Natural killer cell treated with Interleukin-12 subunit alpha and Interleukin-12 subunit beta and Interleukin-15 and Interleukin-18, amount 100 ng/mL, for 72 hours (primary cell): ENCODE measurements at regions not wholly inside any gene's neighbourhood (a gene's known extent, or its start where the extent isn't known, plus 50 kb on each side); places are given as distances from the start of the nearest gene placed in this dataset.
A peak's percentile ranks its signal among the peaks of the same experiment; 100 is the strongest.
"Not testable (repeated sequence)": the region's sequence is repeated elsewhere in the genome, so short reads cannot be mapped to it uniquely, and the experiment has no call there.

Experiments used
- ATAC-seq, 2 donors: fragments of 150-1000 bp; cut with Tn5 transposase in 1 of 2; sonication (Bioruptor Pico), chemical (Tn5 transposase) in 1 of 2; 2 replicates each; pipeline ENCODE4 v1.10.0; 2021
- DNase-seq: peaks from one replicate; pipeline ENCODE4 v3.0.0; 2022; ENCODE audit warnings: low spot score
- H3K27ac Mint-ChIP-seq, 2 donors: 1 replicate in 1 of 2; 2 replicates in 1 of 2; pipeline ENCODE4 v1.8.0; 2022; ENCODE audit warnings: mixed read lengths in 2 of 2, mild to moderate bottlenecking in 1 of 2, moderate library complexity in 1 of 2
- H3K27me3 Mint-ChIP-seq, 2 donors: 1 replicate in 1 of 2; 2 replicates in 1 of 2; pipeline ENCODE4 v1.8.0; 2022; ENCODE audit warnings: mixed read lengths in 2 of 2
- H3K36me3 Mint-ChIP-seq: one replicate; pipeline ENCODE4 v1.8.0; 2022; ENCODE audit warnings: mixed read lengths
- H3K4me1 Mint-ChIP-seq, 2 donors: 1 replicate in 1 of 2; 2 replicates in 1 of 2; pipeline ENCODE4 v1.8.0; 2022; ENCODE audit warnings: low read depth in 2 of 2, mixed read lengths in 2 of 2, mild to moderate bottlenecking in 1 of 2
- H3K4me3 Mint-ChIP-seq: one replicate; pipeline ENCODE4 v1.8.0; 2022; ENCODE audit warnings: mixed read lengths
- H3K9me3 Mint-ChIP-seq: 2 replicates; pipeline ENCODE4 v1.8.0; 2022; ENCODE audit warnings: mixed read lengths

DNA sequence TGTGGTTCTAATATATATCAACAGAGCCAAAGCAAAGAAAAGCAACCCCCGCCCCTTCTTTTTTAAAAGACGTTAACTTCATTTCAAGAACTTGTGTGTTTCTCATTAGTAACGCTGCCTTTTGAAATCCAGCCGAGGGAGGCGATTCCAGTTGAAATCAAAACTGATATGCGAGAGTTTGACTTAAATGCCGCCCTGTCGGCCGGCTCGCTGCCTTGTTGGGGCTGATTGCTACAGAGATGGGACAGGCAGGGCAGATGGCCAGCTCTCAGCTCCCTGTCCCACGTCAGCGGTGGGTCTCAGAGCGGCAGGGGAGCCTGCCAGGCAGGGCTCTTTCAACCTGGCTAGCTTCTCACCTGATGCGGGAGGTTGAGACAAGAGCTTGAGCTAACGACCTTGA is 51.9 kb upstream of the ALX4 start:
- peaks cover 9 to 13% of the 10 kb centered on the region in 2 donors for H3K27me3 Mint-ChIP-seq
- no peaks in the 10 kb centered on the region for H3K9me3 Mint-ChIP-seq
- ATAC-seq (no peak), DNase-seq (no peak)
- no peak overlapping the region for H3K27ac Mint-ChIP-seq
- H3K4me3 Mint-ChIP-seq = no peak overlapping the region
- no peaks in the 10 kb centered on the region for H3K36me3 Mint-ChIP-seq
- H3K4me1 Mint-ChIP-seq = no peaks in the 10 kb centered on the region

DNA sequence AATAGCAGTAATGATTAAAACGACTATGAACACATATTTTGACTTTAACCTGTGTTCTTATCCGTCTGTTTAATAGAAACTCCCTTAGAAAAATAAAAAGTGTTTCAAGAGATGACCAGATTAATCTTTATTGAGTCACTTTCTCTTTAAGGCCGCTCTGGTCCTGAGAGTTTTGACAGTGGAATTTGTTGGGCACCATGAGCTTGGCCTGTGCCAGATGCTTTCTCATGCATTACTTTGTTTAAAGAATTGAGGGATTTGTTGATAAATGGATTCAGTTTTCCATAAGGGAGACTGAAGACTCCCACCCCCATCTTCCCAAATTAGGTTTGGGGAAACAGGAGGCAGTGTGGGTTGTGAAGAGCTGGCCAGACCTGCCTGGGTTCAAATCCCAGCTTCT is 53.2 kb upstream of the ALX4 start:
- Mint-ChIP-seq H3K9me3 (no peaks in the 10 kb centered on the region), H3K36me3 (no peaks in the 10 kb centered on the region), H3K27ac (no peak overlapping the region), H3K27me3 (peaks cover 9 to 15% of the 10 kb centered on the region in 2 donors), H3K4me1 (no peaks in the 10 kb centered on the region), H3K4me3 (no peak overlapping the region)
- no peak for ATAC-seq
- no peak for DNase-seq

DNA sequence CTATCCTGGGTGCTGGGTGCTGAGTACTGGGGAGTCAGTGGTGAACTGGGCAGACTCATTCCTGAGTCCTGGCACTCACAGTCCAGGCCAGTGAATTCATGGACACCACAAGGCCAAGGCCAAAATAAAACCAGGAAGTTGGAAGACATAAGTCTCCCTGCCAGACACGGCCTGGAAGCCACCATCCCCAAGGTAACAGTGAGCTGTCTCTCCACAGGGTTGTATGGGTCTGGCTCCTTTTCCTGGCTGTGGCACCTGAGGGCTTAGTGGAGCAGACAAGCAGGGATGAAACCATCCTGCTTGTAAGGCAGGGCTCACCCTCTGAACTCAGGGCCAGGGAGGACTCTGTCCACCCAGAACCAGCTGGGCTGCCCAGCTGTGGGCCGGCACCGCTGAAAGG is 54.7 kb upstream of the ALX4 start:
- peaks cover 9% of the 10 kb centered on the region in 2 donors for H3K27me3 Mint-ChIP-seq
- no peaks in the 10 kb centered on the region for H3K36me3 Mint-ChIP-seq
- H3K4me3 Mint-ChIP-seq = no peak overlapping the region
- ATAC-seq (no peak), DNase-seq (no peak)
- H3K9me3 Mint-ChIP-seq = no peaks in the 10 kb centered on the region
- H3K4me1 Mint-ChIP-seq = no peaks in the 10 kb centered on the region
- H3K27ac Mint-ChIP-seq = no peak overlapping the region

GRCh38 chr11:44365616-44366015 is 55.7 kb upstream of the ALX4 start:
- Mint-ChIP-seq H3K27ac (no peak overlapping the region), H3K4me1 (no peaks in the 10 kb centered on the region), H3K9me3 (no peaks in the 10 kb centered on the region), H3K4me3 (no peak overlapping the region), H3K27me3 (peaks cover 9% of the 10 kb centered on the region in 2 donors), H3K36me3 (no peaks in the 10 kb centered on the region)
- DNase-seq = no peak
- ATAC-seq = no peak

DNA sequence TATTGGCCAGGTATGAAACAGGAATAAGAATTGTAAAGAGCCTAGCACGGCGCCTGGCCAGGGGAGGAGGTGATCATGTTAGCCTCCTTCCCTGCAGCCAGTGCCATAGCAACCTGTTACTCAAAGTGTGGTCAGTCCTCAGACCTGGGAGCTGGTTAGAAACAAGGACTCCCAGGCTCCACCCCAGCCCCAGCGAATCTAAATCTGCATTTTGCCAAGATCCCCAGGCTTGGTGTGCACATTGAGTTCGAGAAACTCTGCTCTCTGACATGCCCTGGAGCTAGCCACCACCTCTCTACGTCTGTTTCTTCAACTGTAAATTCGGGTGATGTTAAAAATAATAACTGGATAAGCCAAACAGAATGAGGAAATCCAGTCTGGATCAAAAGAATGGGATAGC is 56.1 kb upstream of the ALX4 start:
- Mint-ChIP-seq H3K9me3 (no peaks in the 10 kb centered on the region), H3K27me3 (peaks cover 9% of the 10 kb centered on the region in 2 donors), H3K4me1 (no peaks in the 10 kb centered on the region), H3K36me3 (no peaks in the 10 kb centered on the region), H3K27ac (no peak overlapping the region), H3K4me3 (no peak overlapping the region)
- DNase-seq (peak; percentile 39), ATAC-seq (no peak)

DNA sequence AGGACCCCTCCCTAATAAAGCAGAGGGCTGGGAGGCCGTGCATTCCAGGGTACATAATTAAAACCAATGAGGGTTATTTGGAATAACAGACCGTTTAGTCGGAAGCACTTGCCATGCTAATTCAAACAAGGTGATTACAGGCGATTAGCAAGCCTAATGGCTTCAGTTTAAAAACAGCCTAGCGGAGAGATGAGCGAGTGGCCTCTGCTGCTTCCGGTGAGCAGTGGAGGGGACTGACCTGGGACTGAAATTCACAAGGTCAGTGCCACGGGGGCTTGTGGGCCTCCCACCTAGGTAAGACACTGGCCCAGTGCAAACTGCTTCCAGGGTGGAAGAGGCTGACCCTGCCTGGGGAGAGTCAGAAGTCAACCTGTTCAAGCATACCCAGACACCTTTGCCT is 56.8 kb upstream of the ALX4 start:
- Mint-ChIP-seq H3K4me1 (no peaks in the 10 kb centered on the region), H3K4me3 (no peak overlapping the region), H3K27me3 (peaks cover 9% of the 10 kb centered on the region in 2 donors), H3K36me3 (no peaks in the 10 kb centered on the region), H3K9me3 (no peaks in the 10 kb centered on the region), H3K27ac (no peak overlapping the region)
- DNase-seq (peak; percentile 18), ATAC-seq (no peak)

GRCh38 chr11:44367452-44367851 is 57.5 kb upstream of the ALX4 start:
- Mint-ChIP-seq H3K4me3 (no peak overlapping the region), H3K36me3 (no peaks in the 10 kb centered on the region), H3K9me3 (no peaks in the 10 kb centered on the region), H3K27ac (no peak overlapping the region), H3K27me3 (peaks cover 6 to 9% of the 10 kb centered on the region in 2 donors), H3K4me1 (no peaks in the 10 kb centered on the region)
- no peak for ATAC-seq
- no peak for DNase-seq

DNA sequence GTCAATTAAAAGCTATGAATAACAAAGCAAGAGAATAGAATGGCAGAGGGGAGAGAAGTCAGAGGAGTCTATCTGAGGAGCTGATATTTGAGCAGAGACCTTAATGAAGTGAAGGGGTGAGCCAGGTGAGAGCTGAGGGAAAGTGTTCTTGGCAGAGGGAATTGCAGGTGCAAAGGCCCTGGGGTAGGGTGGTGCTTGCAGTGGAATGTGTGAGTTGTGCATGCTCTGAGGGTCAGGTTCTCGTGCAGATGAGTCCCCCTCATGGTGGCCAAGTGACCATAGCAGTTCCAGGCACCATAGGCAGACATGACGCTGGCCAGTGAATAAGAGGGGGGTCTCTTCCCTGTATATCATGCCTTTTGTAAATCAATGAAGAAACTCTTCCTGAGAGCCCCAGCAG is 58.9 kb upstream of the ALX4 start:
- Mint-ChIP-seq H3K9me3 (no peaks in the 10 kb centered on the region), H3K4me1 (no peaks in the 10 kb centered on the region), H3K36me3 (no peaks in the 10 kb centered on the region), H3K27me3 (peaks cover 0 to 6% of the 10 kb centered on the region in 2 donors), H3K27ac (no peak overlapping the region), H3K4me3 (no peak overlapping the region)
- no peak for ATAC-seq
- DNase-seq = no peak

DNA sequence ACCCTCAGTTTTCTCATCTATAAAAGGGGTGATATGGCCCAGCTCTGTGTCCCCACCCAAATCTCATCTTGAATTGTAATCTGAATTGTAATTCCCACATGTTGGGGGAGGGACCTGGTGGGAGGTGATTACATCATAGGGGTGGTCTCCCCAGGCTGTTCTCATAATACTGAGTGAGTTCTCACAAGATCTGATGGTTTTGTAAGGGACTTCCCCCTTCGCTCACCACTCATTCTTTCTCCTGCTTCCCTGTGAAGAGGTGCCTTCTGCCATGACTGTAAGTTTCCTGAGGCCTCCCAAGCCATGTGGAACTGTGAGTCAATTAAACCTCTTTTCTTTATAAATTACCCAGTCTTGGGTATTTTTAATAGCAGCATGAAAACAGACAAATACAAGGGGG is 61.1 kb upstream of the ALX4 start:
- not testable (repeated sequence) for H3K36me3 Mint-ChIP-seq, H3K27me3 Mint-ChIP-seq, ATAC-seq, H3K4me3 Mint-ChIP-seq, H3K9me3 Mint-ChIP-seq, H3K4me1 Mint-ChIP-seq, H3K27ac Mint-ChIP-seq
- DNase-seq = peak; percentile 31

- H3K4me3 Mint-ChIP-seq = no peak overlapping the region
- no peaks in the 10 kb centered on the region for H3K36me3 Mint-ChIP-seq
- DNase-seq = peak; percentile 10
Measured at GRCh38 chr11:44371706-44372105, 61.8 kb upstream of the ALX4 start.

DNA sequence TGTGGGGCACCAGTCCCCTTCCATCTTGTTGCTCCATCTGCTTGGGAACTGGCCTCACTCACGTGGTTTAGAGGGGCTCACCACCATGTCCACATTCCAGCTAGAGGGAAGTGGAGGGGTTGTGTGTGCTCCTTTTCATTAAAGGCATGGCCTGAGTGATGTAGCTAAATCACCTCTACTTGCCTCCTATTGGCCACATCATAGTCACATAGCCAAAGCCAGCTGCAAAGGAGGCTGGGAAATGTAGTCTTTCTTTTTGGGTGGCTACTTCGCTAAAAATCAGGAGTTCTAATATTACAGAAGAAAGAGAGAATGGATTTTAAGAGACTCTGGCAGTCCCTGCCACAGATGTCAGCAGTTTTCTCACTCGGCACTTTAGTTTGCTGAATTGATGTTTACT is 63.0 kb upstream of the ALX4 start:
- no peak overlapping the region for H3K4me3 Mint-ChIP-seq

More at GRCh38 chr11:44371706-44372105, 61.8 kb upstream of the ALX4 start:
- Mint-ChIP-seq H3K27me3 (peaks cover 0 to 2% of the 10 kb centered on the region in 2 donors), H3K9me3 (no peaks in the 10 kb centered on the region), H3K4me1 (no peaks in the 10 kb centered on the region), H3K27ac (no peak overlapping the region)
- no peak for ATAC-seq

GRCh38 chr11:44374001-44374400 is 64.1 kb upstream of the ALX4 start:
- DNase-seq (peak; percentile 6), ATAC-seq (no peak)
- Mint-ChIP-seq H3K9me3 (no peaks in the 10 kb centered on the region), H3K36me3 (no peaks in the 10 kb centered on the region), H3K4me3 (no peak overlapping the region), H3K4me1 (no peaks in the 10 kb centered on the region), H3K27ac (no peak overlapping the region), H3K27me3 (no peaks in the 10 kb centered on the region)

More for the DNA sequence above, 63.0 kb upstream of the ALX4 start:
- no peaks in the 10 kb centered on the region for H3K27me3 Mint-ChIP-seq
- H3K9me3 Mint-ChIP-seq = no peaks in the 10 kb centered on the region
- no peak for ATAC-seq
- no peak overlapping the region for H3K27ac Mint-ChIP-seq
- H3K36me3 Mint-ChIP-seq = no peaks in the 10 kb centered on the region
- no peaks in the 10 kb centered on the region for H3K4me1 Mint-ChIP-seq
- DNase-seq = peak; percentile 16

DNA sequence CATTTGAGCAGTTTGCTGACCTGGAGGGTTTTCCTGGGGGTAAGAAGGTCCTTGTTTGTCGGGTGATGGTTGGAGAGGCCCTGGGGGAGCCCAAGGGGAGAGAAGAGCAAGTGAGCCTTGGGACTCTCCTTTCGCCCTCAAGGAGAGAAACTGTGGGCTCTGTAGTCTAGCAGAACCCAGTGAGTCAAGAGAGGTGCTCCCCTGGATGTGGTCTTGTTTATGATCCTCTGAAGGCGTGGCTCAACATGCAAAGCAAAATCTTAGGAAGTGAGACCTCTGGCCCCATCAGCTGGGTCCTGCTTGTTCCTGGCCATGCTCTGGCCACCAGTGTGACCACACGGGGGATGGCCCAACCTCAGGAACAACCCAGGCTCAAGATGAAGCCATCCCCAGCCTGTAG is 66.5 kb upstream of the ALX4 start:
- Mint-ChIP-seq H3K36me3 (no peaks in the 10 kb centered on the region), H3K27ac (no peak overlapping the region), H3K9me3 (no peaks in the 10 kb centered on the region), H3K4me3 (no peak overlapping the region), H3K27me3 (peaks cover 0 to 8% of the 10 kb centered on the region in 2 donors), H3K4me1 (no peaks in the 10 kb centered on the region)
- no peak for ATAC-seq
- DNase-seq = peak; percentile 6

- no peak overlapping the region for H3K27ac Mint-ChIP-seq
- H3K9me3 Mint-ChIP-seq = no peaks in the 10 kb centered on the region
- H3K36me3 Mint-ChIP-seq = no peaks in the 10 kb centered on the region
- no peak overlapping the region for H3K4me3 Mint-ChIP-seq
- no peaks in the 10 kb centered on the region for H3K4me1 Mint-ChIP-seq
- ATAC-seq (no peak), DNase-seq (no peak)
- H3K27me3 Mint-ChIP-seq = peaks cover 2 to 9% of the 10 kb centered on the region in 2 donors
Measured at GRCh38 chr11:44377121-44377520, 67.2 kb upstream of the ALX4 start.

DNA sequence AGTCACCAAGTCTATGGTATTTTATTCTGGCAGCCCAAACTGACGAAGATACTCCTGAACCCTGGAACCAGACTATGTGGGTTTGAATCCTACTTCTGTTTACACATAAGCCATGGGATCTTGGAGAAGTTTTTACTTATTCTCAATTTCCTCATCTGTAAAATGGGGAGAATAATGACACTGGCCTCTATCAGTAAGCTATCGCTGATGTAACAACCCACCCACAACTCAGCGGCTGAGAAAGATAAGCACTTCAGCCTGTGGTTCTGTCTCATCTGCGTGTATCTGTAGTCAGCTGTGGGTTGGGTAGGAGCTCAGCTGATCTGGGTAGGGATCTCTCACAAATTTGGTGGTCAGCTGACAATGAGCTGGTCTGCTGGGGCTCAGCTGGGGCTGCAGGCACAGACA is 68.0 kb upstream of the ALX4 start:
- no peaks in the 10 kb centered on the region for H3K4me1 Mint-ChIP-seq
- no peaks in the 10 kb centered on the region for H3K36me3 Mint-ChIP-seq

More for the DNA sequence above, 68.0 kb upstream of the ALX4 start:
- H3K27me3 Mint-ChIP-seq = peaks cover 5 to 17% of the 10 kb centered on the region in 2 donors
- H3K4me3 Mint-ChIP-seq = no peak overlapping the region
- no peak overlapping the region for H3K27ac Mint-ChIP-seq
- ATAC-seq (no peak), DNase-seq (peak; percentile 5)
- H3K9me3 Mint-ChIP-seq = no peaks in the 10 kb centered on the region
